HG03095 (cell line): ENCODE measurements at regions not wholly inside any gene's neighbourhood (a gene's known extent, or its start where the extent isn't known, plus 50 kb on each side); places are given as distances from the start of the nearest gene placed in this dataset.
"Not testable (repeated sequence)": the region's sequence is repeated elsewhere in the genome, so short reads cannot be mapped to it uniquely, and the experiment has no call there.

ENCODE experiments used
- ATAC-seq: cut with Tn5 transposase; IDR thresholded peaks from one replicate; pipeline ENCODE4 v1.9.1; 2021; ENCODE audit warnings: moderate library complexity; ENCODE audit not compliant: unreplicated experiment

DNA sequence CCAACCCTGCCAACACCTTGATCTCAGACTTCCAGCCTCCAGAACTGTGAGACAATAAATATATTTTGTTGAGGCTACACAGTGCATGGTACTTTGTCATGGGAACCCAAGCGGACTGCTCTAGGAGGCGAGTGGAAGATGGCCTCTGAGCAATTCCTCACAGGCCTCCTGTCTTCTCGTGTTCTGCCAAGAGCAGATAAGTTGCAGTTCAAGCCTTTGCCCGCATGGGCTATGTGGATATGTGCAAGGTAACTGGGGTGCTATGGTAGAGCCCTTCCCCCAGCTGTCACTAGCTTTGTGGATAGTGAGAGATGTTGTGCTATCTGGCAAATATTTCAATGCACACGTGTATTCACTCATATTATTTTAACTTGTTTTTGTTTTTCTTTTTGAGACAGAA is 156.0 kb upstream of the BCOR start:
- ATAC-seq, result no peak

DNA sequence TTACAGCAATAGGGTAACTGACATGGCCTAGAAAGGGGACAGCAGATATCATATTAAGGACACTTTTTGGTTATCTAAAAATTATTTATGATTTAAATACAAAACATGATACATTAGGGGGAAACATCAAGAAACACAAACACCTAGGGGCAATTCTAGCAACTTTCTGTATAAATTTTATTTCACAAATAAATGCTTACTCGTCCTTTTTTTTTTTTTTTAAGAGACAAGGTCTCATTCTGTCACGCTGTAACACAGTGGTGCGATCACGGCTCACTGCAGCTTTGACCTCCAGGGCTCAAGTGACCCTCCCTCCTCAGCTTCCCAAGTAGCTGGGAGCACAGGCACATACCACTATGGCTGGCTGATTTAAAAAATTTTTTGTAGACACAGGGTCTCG is 151.8 kb upstream of the BCOR start:
- ATAC-seq, result no peak

DNA sequence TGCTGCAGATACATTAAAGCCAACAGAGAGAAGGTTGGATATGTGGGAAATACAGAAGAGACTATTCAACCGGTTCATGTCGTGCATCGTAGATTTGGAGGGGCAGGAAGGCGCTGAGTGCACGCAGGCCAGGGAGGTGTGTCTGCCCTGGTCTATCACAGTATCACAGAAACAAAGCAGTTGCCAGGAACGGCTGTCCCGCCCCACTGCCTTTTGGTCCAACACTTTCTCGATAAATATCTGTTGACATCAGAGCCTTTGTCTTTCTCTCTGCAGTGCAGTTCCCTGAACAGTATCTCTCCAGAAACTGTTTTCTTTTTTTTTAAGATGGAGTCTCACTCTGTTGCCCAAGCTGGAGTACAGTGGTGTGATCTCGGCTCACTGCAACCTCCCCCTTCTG is 151.1 kb upstream of the BCOR start:
- ATAC-seq, result no peak

DNA sequence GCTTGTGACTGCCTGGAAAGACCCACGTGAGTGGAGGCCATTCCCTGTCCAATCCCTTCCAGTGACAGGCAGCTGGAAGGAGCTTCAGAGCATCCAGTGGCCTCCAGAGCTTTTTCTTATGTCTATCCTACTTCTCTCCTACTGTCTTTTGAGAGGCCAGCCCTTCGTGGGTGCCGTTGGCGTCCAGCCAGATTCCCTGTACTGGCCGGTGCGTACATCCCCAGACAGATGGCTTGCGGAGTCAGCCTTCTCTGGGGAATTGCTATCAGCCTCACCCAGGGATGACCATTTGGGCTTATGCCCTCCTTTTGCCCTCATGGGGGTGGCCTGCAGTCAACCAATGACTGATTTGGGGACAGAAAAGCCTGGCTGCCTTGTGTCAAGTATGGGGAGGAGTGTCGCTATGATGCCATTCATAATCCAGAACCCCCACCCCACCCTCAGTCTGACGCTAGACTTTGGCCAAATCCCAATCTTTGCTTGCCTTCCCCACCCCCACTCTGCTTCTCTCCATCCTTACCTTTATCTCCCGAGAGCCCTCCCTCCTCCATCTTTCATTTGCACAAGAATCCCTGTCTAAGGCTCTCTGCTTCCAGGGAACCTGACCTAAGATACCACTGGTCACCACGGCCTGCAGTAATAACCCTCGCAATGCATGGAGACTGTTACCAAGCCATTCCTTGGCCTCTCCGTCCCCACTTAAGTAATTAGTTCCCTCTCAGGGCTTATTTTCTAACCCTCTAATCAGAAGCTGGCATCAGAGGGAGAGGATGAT is 150.3 kb upstream of the BCOR start:
- ATAC-seq, result no peak

DNA sequence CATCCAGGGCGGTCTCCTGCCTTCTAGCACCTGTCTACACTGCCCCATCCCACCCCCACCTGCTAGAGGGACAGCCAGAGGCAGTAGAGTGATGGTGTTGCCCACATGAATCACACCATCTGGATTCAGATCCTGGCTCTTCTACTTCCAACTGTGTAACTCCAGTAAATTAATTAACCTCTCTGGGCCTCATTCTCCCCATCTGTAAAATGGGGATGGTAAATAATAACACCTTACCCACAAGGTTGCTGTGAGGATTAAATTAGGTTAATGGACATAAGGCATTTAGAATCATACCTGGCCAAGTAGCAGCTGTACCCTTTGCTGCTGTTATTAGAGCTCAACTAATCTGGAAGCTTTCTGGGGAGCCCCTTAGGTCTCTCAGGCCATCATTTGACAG is 149.6 kb upstream of the BCOR start:
- ATAC-seq, result no peak

DNA sequence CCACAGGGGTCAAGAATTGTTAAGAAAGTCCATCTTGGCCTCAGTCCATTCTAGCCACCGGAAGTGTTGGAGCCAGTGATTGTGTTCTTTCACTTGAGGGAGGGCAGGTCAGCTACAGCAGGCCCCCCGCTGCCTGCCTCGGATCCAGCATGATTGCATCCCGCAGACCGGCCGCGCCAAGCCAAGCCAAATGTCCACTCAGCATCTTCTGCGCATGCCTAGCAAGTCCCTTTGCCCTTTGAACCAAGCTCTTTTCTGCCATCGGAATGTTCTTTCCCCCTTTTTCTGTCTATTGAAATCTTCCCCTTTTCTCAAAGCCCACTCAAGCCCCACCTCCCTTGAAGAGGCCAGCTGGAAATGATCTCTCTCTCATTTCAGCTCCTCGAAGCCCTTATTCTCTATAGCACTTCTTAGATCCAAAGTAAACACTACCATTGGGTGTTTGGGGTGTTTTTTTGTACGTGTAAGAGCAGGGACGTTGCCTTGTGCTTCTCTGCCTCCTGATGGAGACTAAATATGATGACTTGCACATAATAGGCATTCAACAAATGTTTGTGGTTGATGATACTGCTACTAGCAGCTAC is 147.8 kb upstream of the BCOR start:
- ATAC-seq, result no peak

DNA sequence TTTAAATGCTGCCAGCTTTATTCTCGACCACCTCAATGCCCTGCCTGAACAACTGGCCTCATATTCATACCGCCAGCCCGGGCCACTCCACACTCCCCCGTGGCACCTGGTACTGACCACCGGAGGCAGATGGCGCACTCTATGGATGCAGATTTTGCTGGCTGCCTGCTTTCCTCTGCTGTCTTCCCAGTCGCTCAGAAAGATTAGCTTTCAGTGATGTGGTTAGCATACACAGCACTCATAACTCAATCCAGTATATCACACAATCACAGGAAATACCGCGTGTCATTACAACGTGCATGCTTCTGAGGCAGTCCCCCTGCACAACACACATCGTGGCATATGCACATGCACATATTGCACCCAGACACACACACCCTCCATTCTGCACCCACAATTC is 147.2 kb upstream of the BCOR start:
- no peak for ATAC-seq

DNA sequence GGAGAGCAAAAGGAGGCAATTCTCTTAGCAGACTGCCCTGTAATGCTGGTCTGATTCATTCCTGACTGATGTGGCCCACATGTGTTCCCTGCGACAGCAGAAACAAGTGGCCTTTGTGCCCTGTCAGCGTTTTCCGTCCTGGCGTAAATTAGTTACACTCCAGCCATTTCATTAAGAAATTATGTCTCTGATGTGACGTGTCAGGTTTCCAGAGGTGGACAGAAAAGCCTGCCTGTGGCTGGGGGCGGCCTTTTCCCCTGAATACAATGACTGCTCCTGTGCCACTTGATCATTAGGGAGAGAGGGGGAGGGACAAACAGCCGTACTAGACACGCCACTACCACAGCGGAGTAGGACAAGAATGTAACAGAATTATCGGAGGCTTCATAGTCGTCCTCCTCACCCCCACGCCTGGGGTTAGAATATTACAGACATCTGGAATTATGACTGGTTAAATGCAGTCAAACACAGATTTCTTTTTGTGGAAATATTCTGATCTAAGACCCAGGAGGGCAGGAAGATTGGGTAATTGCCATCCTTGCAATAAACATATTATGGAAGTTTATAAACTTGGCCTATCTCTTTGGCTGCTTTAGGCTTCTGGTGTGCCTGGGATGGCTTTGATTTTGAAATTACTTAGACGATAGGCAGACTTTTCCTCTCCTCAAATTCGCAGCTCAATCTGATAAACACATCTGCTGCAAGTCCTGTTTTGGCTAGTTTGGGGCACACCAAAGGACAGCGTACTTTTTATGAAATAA is 146.2 kb upstream of the BCOR start:
- no peak for ATAC-seq

DNA sequence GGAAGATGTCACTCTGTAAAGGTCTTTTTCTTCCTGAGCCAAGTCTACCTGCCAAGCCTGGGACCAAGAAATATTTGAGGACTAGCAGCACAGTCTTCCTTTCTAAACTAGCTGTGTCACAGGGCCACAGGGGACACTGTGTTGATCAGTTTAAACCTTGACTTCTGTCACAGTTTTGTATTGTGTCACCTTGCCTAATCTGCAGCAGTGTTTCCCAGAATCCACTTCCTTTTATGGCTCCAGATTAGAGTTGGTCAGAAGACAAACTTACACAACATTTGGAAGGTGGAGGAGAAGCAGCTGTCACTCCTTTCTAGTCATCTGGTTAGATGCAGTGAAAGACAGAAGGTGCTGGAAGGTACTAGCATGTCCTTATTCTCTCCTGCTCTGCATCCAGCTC is 143.1 kb upstream of the BCOR start:
- ATAC-seq, result no peak

DNA sequence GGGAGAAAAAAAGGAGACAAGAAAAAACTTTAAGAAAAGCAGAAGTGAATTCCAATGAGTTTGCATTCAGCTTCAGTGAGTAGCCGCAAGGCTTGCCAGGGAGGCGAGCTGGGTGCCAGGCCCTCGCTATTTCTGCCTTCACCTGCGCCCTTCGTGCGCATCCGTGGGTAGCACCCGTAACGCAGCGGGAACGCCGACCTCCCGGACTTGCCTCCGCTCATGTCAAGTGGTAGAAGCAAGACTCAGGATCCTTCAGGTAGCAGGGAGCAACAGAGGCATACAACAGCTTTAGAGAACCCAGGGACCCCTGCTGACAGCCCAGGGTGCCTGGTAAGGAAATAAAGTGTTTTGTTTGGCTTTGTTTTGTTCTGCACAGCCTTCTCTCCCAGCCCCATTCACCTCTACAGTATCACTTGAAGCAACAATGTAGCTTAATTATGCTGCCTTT is 140.0 kb upstream of the BCOR start:
- no peak for ATAC-seq

DNA sequence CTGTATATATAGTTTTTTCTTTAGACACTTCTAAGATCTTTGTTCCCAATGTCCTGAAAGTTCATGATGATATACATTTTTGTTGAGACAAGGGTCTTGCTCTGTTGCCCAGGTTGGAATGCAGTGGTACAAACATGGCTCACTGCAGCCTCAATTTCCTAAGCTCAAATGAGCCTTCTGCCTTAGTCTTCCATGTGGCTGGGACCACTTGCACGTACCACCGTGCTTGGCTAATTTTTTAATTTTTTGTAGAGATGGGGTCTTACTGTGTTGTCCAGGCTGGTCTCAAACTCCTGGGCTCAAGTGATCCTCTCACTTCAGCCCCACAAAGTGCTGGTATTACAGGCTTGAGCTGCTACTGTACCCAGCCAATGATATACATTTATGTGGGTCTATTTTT is 132.9 kb upstream of the BCOR start:
- no peak for ATAC-seq

DNA sequence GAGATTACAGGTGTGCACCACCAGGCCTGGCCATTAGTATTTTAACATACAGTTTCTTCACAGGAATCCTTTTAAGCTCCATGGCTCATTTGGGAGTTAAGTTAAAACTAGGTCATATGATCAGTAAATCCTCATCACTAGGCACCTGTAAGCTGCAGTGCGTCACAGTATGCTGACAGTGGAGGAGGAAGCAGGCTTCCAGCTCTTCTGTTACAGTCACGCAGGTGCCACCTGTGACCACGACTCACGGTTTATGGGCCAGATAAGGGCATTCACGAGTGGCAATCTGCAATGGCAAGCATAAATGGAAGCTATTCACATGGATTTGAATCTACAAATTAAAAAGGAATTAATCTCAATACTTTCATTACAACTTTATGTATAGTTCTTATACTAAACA is 129.4 kb upstream of the BCOR start:
- no peak for ATAC-seq

DNA sequence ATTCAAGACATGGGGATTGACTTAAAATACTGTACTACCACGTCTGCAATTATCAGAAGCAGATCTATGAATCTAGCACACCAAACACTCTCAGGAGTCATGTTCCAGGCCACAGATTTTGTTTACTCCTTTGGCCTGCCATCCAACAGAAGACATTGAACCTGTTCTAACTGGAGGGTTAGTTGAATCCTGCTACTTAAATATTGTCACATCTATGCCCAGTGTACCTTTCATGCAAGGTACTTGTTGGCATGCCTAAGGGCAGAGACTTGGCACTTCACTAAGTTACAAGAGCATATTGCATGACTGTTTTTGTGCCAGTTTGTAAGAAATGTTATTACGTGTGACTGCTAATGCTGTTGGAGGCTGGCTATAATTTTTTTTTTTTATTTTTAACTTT is 126.9 kb upstream of the BCOR start:
- ATAC-seq, result no peak

DNA sequence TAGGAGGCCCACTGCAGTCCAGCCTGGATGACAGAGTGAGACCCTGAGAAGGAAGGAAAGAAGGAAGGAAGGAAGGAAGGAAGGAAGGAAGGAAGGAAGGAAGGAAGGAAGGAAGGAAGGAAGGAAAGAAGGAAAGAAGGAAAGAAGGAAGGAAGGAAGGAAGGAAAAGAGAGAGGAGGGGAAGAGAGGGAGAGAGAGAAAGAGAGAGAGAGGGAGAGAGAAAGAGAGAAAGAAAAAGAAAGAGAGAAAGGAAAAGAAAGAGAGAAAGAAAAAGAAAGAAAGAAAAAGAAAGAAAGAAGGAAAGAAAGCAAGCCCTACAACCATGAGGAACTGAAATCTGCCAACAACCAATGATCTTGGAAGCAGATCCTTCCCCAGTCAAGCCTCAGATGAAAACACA is 124.9 kb upstream of the BCOR start:
- ATAC-seq, result not testable (repeated sequence)

DNA sequence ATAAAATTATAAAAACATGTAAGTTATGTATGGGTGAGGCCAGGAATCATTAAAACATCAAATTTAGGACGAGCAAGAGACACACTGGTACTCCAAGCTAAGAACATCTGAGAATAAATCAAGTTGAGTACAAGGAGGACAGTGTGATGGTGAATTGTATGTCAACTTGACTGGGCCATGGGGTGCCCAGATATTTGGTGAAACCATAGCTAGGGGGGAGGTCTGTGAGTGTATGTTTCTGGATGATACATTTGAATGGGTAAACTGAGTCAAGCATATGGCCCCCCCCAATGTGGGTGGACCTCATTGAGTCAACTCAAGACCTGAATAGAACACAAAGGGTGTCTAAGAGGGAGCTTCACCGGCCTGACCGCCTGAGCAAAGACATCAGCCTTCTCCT is 115.3 kb upstream of the BCOR start:
- ATAC-seq, result no peak

DNA sequence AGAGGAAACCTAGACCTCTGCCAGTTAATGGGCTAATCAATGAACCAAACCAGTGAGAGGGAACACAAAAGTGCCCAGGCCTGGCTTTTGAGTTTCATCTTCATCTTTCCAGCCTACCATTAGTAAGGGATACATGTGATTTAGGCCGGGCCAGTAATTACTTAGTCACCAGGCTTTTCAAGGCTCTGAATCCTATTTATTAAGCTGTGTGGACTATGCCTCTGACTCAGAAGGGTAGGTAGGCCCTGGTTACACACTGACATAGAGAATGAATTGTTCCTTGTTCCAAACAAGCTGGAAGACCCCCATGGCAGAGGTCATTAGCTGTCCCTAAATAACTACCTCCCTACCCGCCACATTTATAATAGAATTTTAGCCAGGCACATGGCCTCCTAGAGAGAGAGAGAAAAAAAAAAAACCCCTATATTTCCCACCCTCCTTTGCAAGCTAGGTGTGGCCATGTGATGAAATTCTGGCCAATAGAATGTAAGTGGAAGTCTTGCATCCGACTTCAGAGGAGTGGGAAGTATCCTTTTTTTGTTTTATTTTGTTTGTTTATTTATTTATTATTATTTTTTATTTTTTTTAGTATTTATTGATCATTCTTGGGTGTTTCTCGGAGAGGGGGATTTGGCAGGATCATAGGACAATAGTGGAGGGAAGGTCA is 112.3 kb upstream of the BCOR start:
- no peak for ATAC-seq

DNA sequence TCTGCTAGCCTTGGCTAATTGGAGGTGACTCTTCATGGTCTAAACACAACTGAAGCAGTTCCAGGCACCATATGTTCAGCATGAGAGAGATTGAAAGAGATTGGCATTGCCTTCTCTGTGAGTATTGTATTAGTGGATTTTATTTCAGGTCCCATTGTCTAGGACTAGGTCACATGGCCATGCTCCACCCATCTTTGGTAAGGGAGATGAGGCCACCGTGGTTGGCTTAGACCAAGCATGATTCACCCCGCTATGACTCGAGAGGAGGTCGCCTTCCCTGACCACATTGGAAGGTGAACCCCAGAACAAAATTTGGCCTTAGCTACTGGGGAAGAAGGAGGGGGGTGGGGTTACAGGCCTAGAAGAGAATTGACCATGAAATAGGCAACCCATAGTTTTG is 109.9 kb upstream of the BCOR start:
- no peak for ATAC-seq

DNA sequence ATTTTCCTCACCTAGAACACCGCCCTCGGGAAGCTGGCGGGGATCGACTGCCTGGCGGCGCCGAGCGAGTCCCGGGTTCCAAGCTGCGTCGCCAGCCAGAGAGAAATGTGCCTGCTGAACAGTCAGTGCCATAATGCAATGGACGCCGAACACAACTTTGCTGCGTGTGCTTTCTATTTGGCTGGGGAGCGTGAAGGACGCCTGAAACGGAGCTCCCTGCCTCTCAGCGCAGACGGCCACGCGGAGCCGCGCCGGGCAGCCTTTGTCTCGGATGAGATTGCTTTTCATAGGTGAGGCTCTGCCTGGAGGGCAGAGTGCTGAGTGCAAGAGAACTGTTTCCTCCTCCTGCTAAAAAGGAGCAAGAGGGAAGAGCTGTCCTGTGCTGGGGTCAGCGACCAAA is 107.7 kb upstream of the BCOR start:
- ATAC-seq, result no peak

DNA sequence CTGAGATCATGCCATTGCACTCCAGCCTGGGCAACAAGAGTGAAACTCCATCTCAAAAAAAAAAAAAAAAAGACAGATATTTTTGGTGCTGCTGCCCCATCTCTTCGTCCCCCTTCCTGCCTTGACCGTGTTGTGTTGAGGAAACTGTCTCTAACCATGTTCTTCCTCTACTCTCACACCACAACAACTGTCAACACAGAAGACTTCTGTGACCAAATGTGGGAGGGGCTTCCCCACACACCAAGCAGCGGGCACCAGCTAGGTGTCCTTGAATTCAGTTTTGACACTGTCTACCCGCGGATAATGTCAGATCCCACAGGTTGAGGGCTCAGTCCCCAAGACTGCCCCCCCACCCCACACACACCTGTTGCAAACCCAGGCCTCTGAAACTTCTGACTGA is 104.7 kb upstream of the BCOR start:
- no peak for ATAC-seq

DNA sequence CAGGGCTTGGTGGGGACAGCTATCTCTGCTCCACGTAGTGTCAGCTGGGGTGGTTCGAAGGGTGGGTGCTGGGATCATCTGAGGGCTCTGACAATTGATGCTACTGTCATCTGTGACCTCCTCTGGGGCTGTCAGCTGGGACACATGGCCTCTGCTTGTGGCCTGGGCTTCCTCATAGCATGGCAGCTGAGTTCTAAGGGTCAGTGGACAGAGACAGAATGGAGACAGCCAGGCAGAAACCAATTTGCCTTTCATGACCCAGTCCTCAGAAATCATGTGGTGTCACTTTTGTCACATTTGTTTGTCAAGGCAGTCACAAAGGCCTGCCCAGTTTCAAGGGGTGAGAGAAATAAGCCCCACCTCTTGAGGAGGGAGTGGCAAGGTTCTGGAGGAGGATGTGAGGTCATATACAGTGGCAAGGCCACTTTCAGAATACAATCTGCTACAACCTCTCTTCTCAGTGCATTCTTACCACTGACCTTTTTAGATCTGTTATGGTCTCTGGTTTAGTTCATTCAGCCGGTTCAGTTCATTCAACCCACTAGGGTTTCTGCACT is 103.6 kb upstream of the BCOR start:
- peak; percentile 92 for ATAC-seq

DNA sequence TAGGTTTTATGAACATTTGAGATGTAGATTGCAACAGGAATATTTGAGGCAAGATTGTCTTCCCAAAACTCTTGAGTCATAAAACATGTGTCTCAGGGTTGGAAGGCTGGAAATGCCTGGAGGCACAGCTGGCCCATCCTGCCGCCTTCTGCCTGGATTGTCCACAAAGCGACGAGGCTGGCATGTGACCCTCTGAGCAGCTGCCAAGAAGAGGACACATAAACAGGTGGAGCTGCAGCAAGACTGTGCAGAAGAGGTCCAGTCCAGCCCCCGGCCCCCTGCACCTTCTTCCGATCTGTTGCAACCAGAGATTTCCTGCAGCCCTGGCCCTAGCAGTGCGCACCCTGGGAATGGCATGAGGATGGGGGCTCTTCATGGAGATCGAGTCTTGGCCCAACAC is 101.9 kb upstream of the BCOR start:
- ATAC-seq, result no peak
